HG02840 (cell line): ENCODE measurements at regions not wholly inside any gene's neighbourhood (a gene's known extent, or its start where the extent isn't known, plus 50 kb on each side); places are given as distances from the start of the nearest gene placed in this dataset.
"Not testable (repeated sequence)": the region's sequence is repeated elsewhere in the genome, so short reads cannot be mapped to it uniquely, and the experiment has no call there.

ENCODE experiments used
- ATAC-seq: cut with Tn5 transposase; IDR thresholded peaks from one replicate; pipeline ENCODE4 v1.9.1; 2021; ENCODE audit warnings: mild to moderate bottlenecking, moderate library complexity, moderate number of reproducible peaks; ENCODE audit not compliant: unreplicated experiment, low FRiP score

DNA sequence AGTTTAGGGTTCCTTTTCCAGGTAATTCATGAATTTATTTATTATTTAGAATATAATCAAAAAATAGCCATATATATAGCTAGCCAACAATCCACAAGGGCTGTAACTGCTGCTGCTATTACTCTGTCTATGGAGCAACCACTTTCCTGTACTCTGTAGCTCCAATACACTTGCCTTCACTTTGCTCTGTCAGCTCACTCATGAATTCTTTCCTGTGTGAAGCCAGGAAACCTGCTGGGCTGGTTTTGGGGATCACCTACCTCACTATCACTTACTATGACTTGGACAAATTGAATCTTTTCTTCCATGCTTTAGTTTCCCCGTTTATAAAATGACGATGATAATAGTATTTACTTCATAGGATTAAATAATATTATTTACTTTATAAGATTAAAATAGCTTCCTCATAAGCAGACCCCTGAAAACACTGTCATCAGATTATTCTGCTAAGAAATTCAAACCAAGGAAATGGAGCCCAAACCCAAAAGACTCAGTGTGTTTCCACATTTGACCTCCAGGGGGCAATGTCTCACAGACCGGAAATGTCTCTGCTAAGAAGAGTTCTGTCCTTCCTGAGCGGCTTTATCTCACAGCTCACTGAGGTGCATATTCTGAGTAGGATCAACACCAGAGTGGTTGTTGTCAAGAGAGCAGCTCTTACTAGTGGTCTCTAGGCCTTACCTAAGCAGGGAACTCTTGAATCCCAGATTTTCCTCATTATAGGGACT, 457.1 kb downstream of the DAD1 start:
- ATAC-seq = no peak

DNA sequence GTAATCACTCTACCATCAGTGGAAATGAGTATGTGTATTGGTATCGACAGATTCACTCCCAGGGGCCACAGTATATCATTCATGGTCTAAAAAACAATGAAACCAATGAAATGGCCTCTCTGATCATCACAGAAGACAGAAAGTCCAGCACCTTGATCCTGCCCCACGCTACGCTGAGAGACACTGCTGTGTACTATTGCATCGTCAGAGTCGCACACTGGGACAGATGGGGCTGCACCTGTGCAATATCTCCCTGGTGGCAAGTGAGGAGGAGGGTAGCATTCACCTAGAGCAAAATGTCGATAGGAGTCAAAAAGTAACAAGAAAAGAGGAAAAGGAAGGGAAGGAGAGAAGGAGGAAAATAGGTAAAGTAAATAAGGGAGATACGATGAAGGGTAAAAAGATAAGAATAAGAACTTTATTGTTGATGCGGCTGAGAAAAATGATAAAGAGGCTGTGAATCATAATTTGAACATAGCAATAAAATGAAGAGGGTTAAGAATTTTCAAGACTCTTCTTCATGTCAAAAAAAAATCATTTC, 450.5 kb upstream of the OR4E1 start:
- no peak for ATAC-seq

DNA sequence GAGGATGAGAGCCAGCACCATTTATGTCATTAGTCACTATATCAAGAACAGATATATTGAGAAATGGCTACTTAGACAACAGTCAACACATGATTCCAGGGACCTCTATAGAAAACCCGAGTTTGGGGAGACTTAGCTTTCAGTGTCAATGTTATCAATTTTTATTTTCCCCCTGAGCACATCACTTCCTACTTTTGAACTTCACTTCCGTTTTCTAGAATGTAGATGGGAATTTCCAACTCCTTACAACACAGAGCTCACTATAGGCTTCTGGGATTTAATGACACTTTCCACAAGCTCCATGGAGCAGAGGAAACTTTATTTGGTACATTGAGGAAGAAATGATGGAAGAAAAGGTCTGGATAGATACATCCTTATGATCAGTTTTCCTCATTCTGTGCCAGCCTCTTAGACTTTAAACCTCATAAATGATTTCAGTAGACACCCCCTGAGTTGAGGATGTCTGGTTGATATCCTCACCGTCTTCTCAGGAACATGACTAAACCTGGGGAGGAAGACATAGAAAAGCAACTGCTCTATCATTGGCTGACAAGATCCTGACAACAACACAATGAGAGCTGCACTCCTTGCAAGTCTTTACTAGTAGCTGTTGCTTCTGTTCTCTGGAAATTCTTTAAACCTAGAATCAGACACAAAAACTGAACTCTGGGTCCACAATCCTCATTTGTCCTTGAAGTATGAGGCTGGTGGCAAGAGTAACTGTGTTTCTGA, 449.4 kb upstream of the OR4E1 start:
- ATAC-seq = no peak

DNA sequence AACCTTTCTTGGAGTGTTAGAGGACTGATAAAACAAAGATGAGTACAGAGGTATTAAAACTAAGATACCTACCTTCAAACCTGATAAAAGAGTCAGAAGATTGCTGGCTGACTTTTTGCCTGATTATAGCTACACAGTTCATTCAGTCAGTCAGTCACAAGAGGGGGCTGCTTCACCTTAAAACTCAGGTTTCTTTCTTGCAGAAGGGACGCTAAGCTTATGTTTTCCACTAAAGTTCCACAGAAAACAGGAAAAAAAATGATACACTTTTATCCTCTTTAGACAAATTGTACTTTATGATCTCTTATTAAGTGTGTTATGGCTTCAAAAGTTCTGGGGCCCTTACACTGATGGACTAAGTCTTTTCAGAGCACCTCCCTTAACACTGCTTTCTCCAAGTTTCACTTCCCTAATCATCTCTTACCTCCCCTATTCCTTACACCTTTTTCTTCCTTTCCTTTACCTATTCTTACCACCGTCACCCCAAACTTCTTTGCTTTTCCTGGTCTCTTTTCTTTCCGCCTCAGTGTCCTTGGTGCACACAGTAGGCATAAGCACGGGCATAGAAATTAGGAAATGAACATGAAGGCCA, 448.7 kb upstream of the OR4E1 start:
- ATAC-seq = no peak

DNA sequence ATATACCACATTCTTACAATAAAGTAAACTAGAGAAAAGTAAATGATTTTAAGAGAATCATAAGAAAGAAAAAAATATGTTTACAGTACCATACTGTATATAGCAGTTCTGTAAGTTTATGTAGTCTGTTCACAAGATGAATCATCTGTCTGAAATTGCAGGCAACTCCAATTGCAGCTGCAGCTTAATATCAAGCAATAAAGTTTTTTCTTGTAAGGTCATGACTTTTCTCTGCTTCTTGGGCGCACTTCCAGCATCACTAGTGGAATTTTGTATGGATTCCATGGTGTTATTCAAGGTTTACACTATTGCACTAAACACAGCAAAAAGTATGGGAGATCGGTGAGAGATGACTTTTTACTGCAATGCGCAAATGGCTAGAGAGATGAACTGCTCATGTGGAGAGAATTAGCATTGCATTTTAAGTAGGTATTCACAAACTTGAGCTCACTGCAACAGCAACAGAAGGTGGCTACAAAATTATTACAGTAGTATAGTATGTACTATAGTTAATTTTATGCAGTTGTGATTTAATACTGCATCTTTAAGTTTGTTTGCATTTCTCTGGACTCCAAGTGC, 445.4 kb upstream of the OR4E1 start:
- ATAC-seq = no peak

DNA sequence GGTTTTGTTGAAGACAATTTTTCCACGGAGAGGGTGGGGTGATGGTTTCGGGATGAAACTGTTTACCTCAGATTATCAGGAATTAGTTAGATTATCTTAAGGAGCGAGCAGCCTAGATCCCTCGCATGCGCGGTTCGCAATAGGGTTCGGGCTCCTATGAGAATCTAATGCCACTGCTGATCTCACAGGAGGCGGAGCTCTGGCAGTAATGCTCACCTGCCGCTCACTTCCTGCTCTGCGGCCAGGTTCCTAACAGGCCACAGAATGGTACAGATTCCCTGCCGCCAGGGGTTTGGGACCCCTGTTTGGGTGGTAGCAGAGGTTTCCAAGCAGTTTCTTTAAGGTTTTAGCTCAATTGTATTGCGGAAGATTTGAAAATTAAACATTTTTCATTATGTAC, 439.8 kb upstream of the OR4E1 start:
- ATAC-seq = no peak

DNA sequence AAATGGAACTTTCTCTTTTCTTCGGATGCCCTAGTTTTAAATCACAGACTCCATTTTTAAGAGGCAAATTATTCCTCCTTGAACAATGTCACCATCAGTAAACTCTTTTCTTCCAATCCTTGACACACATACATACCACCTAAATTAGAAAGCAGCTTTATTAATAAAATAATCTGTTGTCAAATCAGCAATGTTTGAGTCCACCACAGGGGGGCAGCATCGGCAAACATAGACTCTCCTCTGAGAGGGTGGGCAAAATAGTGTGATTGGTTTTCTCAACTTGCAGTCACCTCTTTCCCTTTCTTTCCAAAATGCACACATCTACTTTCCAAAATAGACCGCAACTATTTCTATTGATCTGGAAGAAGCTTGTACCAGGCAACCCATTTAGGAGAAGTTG, 438.4 kb upstream of the OR4E1 start:
- no peak for ATAC-seq

DNA sequence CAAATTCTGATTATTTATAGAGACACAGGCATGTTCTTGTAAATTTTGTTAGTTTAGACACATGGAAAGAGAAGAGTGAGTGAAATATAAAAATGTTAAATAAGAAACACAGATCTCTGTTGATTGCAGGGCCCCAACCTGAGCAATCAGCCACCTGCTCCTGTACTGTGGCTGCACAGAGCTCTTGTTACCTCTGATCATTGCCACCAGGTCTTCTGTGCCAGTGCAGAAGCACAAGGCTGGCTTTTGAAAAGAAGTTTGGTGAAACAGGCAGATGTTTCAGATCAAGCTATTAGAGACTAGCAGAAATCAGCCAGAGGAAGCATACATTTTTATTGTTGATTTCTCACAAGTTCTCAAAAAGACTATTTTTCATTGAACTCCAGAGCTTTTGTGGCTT, 434.1 kb upstream of the OR4E1 start:
- no peak for ATAC-seq

DNA sequence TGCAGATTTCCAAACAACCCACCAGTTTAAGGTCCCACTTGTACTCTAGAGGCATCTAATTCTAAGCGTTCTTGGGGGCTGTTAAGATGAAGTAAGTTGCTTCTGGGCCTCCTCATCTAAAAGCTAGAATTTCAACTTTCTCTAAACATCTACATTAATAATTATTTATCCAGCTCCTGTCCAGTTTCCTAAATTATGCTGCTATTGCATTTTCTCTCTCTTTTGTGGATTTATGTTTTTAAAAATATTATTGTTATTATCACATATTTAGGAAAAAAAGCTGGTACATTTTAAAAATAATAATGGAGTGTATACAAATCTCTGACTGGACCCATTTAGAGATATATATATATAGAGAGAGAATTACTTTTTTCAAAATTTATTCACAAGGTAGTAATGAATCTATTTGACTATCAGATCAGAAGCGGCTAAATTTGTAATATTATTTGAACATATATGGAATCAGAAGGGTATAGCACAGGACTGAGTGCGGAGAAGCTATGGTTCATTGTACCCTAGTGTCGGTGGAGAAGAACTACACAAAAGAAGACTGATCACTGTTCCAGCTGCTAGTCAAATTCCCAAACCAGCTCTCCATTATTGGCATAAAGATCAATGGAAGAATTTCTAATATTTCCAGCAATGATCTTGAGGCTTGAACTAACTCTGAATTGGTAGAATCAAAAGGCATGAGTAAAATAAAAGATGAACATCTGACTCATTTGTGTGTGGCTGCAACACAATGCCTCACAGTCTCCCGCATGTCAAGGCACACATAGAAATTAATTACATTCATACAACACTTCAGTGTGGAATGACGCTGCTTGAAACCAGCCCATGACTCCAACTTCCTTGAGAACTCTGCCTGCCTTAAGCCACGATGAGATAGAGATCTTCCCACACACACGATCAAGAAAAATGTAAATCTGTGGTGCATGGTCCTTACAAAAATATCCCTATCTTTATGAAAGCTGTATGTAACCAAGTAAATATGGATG, 433.4 kb upstream of the OR4E1 start:
- ATAC-seq = no peak

DNA sequence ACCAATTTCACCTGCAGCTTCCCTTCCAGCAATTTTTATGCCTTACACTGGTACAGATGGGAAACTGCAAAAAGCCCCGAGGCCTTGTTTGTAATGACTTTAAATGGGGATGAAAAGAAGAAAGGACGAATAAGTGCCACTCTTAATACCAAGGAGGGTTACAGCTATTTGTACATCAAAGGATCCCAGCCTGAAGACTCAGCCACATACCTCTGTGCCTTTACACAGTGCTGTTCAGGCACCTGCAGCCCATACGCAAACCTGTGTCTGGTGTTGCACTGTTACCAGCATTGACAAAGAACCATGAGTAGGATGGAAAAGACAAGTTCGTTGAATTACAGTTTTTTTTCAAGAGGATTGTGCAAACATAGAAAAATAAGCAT, 432.0 kb upstream of the OR4E1 start:
- ATAC-seq = no peak

DNA sequence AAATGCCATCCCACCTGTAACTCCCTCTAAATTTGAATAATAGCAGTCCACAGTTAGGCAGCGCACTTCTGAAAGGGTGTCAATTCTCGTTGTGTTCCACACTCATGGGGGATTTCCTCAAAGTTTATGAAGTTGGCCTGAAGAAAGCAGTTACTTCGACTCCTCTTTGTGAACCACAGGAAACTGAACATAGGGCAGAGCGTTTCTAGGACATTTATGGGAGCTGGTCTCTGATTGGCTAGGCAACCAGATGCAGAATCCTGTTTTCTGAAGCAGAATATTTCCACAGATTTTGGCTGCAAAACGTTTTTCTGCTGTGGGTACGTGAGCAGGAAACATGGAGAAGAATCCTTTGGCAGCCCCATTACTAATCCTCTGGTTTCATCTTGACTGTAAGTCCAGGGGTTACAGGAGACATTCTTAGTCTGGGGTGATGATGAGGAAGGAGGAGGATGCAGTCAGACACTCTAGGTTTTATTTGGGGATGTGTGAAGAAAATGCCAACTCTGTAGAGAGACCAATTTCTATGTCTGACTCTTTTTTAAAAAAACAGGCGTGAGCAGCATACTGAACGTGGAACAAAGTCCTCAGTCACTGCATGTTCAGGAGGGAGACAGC, 431.5 kb upstream of the OR4E1 start:
- ATAC-seq = no peak

DNA sequence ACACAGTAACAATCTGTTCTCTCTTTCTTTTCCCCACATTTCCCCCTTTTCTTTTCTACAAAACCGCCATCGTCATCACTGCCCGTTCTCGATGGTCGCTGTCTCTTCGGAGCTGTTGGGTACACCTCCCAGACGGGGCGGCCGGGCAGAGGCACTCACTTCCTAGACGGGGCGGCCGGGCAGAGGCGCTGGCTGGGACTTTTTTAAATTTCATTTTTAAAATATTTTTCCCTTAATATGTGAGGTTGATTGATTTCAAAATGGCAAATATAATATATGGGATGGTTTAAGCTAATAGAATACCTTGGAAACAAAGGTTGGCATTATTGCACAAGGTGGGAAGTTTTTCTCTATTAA, 427.1 kb upstream of the OR4E1 start:
- ATAC-seq = not testable (repeated sequence)

DNA sequence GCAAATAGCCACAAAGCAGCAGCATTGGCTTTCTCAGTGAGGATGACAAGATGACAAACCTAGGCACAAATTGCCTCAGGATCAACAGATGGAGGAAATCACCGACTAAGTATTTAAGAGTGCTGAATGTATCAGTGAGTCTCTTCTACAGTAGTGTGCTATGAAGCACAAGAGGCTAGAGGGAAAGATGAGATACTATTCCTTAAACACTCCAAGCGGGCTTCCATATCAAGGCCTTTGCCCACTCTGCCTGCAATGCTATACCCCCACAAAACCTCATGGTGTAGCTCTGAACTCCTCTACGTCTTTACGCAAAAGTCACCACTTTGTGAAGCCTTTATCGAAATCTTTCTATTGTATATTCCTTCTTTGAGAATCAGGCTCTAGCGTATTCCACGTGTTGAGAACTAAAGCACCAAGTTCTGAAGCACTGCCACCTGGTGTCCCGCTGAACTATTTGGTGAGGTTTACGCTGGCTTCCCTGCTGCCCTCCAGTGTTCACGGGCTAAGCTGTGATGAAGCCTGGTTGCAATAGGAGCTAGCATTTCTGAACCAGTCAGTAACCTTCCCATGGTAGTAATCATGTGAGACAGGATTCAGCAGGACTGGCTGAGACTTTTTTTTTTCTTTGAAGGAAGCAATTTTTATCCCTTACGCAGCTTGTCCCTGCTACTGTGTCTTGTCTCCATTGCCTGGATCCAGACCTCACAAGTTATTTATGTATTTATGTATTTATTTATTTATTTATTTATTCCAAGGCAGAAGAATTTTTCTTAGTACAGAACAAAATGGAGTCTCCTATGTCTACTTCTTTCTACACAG, 426.5 kb upstream of the OR4E1 start:
- ATAC-seq = peak; percentile 65

DNA sequence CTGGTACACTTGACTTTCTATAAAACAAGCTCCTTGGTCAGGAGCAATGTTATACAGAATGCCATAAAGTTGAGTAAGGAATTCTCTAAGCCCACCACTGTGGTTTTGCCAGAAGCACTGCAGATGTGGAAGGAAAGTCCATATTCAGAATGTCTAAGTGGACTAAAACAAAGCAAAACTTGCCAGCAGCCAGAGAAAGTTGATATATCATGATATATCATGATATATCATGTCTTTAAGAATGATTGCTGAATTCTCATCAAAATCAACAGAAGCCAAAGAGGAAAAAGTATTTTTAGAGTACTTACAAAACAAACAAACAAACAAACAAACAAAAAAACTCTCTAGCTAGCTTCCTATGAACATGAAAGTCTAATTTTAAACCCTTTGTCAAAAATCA, 424.8 kb upstream of the OR4E1 start:
- ATAC-seq = no peak

DNA sequence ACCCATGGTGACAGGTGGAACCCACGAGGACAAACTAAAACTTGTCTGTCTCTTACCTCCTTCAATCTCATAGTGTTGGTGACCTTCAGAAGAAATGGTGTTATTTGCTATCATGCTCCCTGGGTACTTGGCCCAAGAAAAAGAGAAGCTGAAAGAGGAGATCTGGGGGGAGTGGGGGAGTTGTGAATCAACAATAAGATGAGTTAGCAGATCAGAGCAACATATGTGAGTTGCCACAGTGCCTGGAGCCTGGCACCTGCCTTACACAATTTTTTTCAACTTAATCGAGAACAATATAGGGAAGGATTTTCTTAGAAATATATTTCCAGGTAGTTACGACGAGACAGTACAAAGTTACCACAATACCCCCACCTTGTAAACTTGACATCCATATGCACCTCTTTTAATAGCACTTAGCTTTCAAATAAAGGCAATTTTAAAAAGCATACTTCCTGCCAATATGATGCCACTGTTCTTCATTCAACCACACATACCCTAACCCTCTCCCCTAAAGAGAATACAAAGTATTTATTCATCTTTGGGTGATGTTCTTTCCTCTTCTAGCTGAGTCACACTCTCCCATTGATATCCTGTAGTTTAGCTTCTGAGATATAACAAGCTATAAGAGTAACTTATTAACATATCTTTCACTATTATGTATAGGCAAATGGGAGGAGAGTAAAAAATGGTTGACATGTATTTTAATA, 424.1 kb upstream of the OR4E1 start:
- no peak for ATAC-seq

DNA sequence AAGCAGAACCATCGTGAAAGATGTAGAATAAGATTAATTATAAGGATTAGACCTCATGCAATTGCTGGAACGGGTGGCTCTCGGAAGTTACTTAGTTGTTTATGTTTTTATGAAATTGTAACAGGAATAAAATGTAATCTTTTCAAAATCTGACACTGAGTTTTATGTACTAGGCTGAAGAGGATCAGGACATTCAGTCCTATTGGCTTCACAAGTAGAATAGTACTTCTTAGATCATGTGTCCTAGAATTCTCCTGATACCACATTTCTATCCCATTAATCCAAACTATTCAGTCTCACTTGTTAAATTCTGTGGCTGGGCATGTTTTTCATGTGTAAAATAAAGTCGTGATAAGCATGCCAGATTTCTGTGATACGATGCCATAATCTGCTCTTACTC, 423.5 kb upstream of the OR4E1 start:
- no peak for ATAC-seq

DNA sequence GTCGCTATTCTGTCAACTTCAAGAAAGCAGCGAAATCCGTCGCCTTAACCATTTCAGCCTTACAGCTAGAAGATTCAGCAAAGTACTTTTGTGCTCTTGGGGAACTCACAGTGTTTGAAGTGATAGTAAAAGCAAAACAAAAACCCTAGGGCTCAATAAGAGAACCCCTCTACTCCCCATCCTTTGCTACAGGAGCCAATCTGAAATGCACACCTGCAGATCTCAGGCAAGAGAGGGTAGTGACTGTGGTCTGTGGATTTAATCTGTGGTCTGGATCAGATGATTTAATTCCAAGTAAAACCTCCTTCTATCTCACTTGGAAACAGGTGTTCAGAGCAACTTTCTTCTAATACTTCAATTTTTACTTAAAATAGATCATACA, 422.9 kb upstream of the OR4E1 start:
- no peak for ATAC-seq

DNA sequence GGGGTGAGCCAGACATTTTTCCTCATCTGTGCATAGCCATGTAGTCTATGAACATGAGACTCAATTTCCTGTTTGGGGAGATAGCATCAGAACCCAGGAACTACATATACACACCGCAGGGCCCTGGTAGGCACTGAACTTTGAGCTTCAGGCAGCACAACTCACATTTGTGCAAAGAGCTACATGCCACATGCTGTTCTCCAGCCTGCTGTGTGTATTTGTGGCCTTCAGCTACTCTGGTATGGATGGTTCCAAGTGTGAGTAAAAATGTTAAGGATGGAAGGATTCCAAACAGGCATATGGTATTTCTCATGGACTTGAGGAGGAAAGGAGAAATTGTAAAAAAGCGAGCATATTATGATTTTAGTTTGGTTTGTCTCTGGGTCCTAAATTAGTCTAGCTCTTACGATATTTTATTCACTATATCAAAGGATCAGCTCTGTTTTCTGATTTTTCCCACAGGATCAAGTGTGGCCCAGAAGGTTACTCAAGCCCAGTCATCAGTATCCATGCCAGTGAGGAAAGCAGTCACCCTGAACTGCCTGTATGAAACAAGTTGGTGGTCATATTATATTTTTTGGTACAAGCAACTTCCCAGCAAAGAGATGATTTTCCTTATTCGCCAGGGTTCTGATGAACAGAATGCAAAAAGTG, 422.4 kb upstream of the OR4E1 start:
- no peak for ATAC-seq
